ENCODE measurements at regions not wholly inside any gene's neighbourhood (a gene's known extent, or its start where the extent isn't known, plus 50 kb on each side); places are given as distances from the start of the nearest gene placed in this dataset.
"Not testable (repeated sequence)": the region's sequence is repeated elsewhere in the genome, so short reads cannot be mapped to it uniquely, and the experiment has no call there.

GRCh38 chr2:35160871-35161270 lies 1194.7 kb upstream of the CRIM1 start:
- no peak overlapping the region for H3K27ac ChIP-seq (ENCODE audit: low read depth in 1 of 3, low read length in 2 of 3)
- H3K4me3 ChIP-seq (ENCODE audit: low read depth in 1 of 3, low read length in 3 of 3), result no peak overlapping the region
- no peaks in the 10 kb centered on the region for H3K27me3 ChIP-seq (ENCODE audit: control insufficient read depth in 3 of 3, insufficient read depth in 3 of 3, low read length in 3 of 3)
- no peaks in the 10 kb centered on the region for H3K9me3 ChIP-seq (ENCODE audit: control insufficient read depth in 2 of 2, insufficient read depth in 1 of 2, low read depth in 1 of 2, low read length in 1 of 2)
- H3K36me3 ChIP-seq (ENCODE audit: control insufficient read depth in 3 of 3, insufficient read depth in 2 of 3, low read depth in 1 of 3, low read length in 3 of 3), result no peaks in the 10 kb centered on the region
- DNase-seq (no peak), FAIRE-seq (no peak)
- H3K4me1 ChIP-seq (ENCODE audit: control insufficient read depth in 3 of 3, insufficient read depth in 2 of 3, low read depth in 1 of 3, low read length in 2 of 3), result no peaks in the 10 kb centered on the region
- 39 to 53% (median 46%) methylated on average over 4 of the region's 4 CpGs for WGBS, 3 donors

- DNase-seq, result no peak
- FAIRE-seq, result no peak
- no peaks in the 10 kb centered on the region for H3K27me3 ChIP-seq (ENCODE audit: control insufficient read depth in 3 of 3, insufficient read depth in 3 of 3, low read length in 3 of 3)
- 61 to 71% (median 70%) methylated on average over 1 of the region's 1 CpG for whole genome bisulfite sequencing, 3 donors
- H3K9me3 ChIP-seq (ENCODE audit: control insufficient read depth in 2 of 2, insufficient read depth in 1 of 2, low read depth in 1 of 2, low read length in 1 of 2), result peaks cover 0 to 8% of the 10 kb centered on the region in 2 donors
- H3K36me3 ChIP-seq (ENCODE audit: control insufficient read depth in 3 of 3, insufficient read depth in 2 of 3, low read depth in 1 of 3, low read length in 3 of 3), result no peaks in the 10 kb centered on the region
- no peak overlapping the region for H3K4me3 ChIP-seq (ENCODE audit: low read depth in 1 of 3, low read length in 3 of 3)
- H3K4me1 ChIP-seq (ENCODE audit: control insufficient read depth in 3 of 3, insufficient read depth in 2 of 3, low read depth in 1 of 3, low read length in 2 of 3), result no peaks in the 10 kb centered on the region
- H3K27ac ChIP-seq (ENCODE audit: low read depth in 1 of 3, low read length in 2 of 3), result no peak overlapping the region
These were observed 1229.7 kb upstream of the CRIM1 start for GRCh38 chr2:35125871-35126270.

GRCh38 chr2:35125278-35125677 lies 1230.3 kb upstream of the CRIM1 start:
- H3K4me3 ChIP-seq (ENCODE audit: low read depth in 1 of 3, low read length in 3 of 3), result no peak overlapping the region
- H3K27ac ChIP-seq (ENCODE audit: low read depth in 1 of 3, low read length in 2 of 3), result no peak overlapping the region
- DNase-seq, result no peak
- no peaks in the 10 kb centered on the region for H3K4me1 ChIP-seq (ENCODE audit: control insufficient read depth in 3 of 3, insufficient read depth in 2 of 3, low read depth in 1 of 3, low read length in 2 of 3)
- WGBS, 3 donors, result 74 to 89% (median 76%) methylated on average over 4 of the region's 4 CpGs
- H3K27me3 ChIP-seq (ENCODE audit: control insufficient read depth in 3 of 3, insufficient read depth in 3 of 3, low read length in 3 of 3), result no peaks in the 10 kb centered on the region
- FAIRE-seq, result no peak
- no peaks in the 10 kb centered on the region for H3K36me3 ChIP-seq (ENCODE audit: control insufficient read depth in 3 of 3, insufficient read depth in 2 of 3, low read depth in 1 of 3, low read length in 3 of 3)
- peaks cover 0 to 8% of the 10 kb centered on the region in 2 donors for H3K9me3 ChIP-seq (ENCODE audit: control insufficient read depth in 2 of 2, insufficient read depth in 1 of 2, low read depth in 1 of 2, low read length in 1 of 2)

- Histone ChIP-seq H3K36me3 (ENCODE audit: control insufficient read depth in 3 of 3, insufficient read depth in 2 of 3, low read depth in 1 of 3, low read length in 3 of 3) (no peaks in the 10 kb centered on the region), H3K27me3 (ENCODE audit: control insufficient read depth in 3 of 3, insufficient read depth in 3 of 3, low read length in 3 of 3) (no peaks in the 10 kb centered on the region), H3K4me3 (ENCODE audit: low read depth in 1 of 3, low read length in 3 of 3) (no peak overlapping the region), H3K4me1 (ENCODE audit: control insufficient read depth in 3 of 3, insufficient read depth in 2 of 3, low read depth in 1 of 3, low read length in 2 of 3) (no peaks in the 10 kb centered on the region), H3K9me3 (ENCODE audit: control insufficient read depth in 2 of 2, insufficient read depth in 1 of 2, low read depth in 1 of 2, low read length in 1 of 2) (peaks cover 0 to 11% of the 10 kb centered on the region in 2 donors), H3K27ac (ENCODE audit: low read depth in 1 of 3, low read length in 2 of 3) (no peak overlapping the region)
- DNase-seq (no peak), FAIRE-seq (no peak)
These were observed 1239.4 kb upstream of the CRIM1 start for GRCh38 chr2:35116151-35116550.

- 52 to 70% (median 58%) methylated on average over 2 of the region's 2 CpGs for WGBS, 3 donors
- no peaks in the 10 kb centered on the region for H3K36me3 ChIP-seq (ENCODE audit: control insufficient read depth in 3 of 3, insufficient read depth in 2 of 3, low read depth in 1 of 3, low read length in 3 of 3)
These were observed 1240.8 kb upstream of the CRIM1 start for GRCh38 chr2:35114765-35115164.

GRCh38 chr2:35112367-35112766 lies 1243.2 kb upstream of the CRIM1 start:
- H3K4me3 ChIP-seq (ENCODE audit: low read depth in 1 of 3, low read length in 3 of 3); FAIRE-seq; H3K4me1 ChIP-seq (ENCODE audit: control insufficient read depth in 3 of 3, insufficient read depth in 2 of 3, low read depth in 1 of 3, low read length in 2 of 3); DNase-seq; H3K27me3 ChIP-seq (ENCODE audit: control insufficient read depth in 3 of 3, insufficient read depth in 3 of 3, low read length in 3 of 3); H3K36me3 ChIP-seq (ENCODE audit: control insufficient read depth in 3 of 3, insufficient read depth in 2 of 3, low read depth in 1 of 3, low read length in 3 of 3); H3K27ac ChIP-seq (ENCODE audit: low read depth in 1 of 3, low read length in 2 of 3): not testable (repeated sequence)
- WGBS, 3 donors, result 67 to 80% (median 78%) methylated on average over 2 to 10 of the region's 10 CpGs
- H3K9me3 ChIP-seq (ENCODE audit: control insufficient read depth in 2 of 2, insufficient read depth in 1 of 2, low read depth in 1 of 2, low read length in 1 of 2), result peaks cover 0 to 11% of the 10 kb centered on the region in 2 donors

More at GRCh38 chr2:35114765-35115164, 1240.8 kb upstream of the CRIM1 start:
- no peaks in the 10 kb centered on the region for H3K27me3 ChIP-seq (ENCODE audit: control insufficient read depth in 3 of 3, insufficient read depth in 3 of 3, low read length in 3 of 3)
- H3K27ac ChIP-seq (ENCODE audit: low read depth in 1 of 3, low read length in 2 of 3), result no peak overlapping the region
- no peak overlapping the region for H3K4me3 ChIP-seq (ENCODE audit: low read depth in 1 of 3, low read length in 3 of 3)
- DNase-seq, result no peak
- no peaks in the 10 kb centered on the region for H3K4me1 ChIP-seq (ENCODE audit: control insufficient read depth in 3 of 3, insufficient read depth in 2 of 3, low read depth in 1 of 3, low read length in 2 of 3)
- peaks cover 0 to 11% of the 10 kb centered on the region in 2 donors for H3K9me3 ChIP-seq (ENCODE audit: control insufficient read depth in 2 of 2, insufficient read depth in 1 of 2, low read depth in 1 of 2, low read length in 1 of 2)
- FAIRE-seq, result no peak

- DNase-seq, result no peak
- H3K9me3 ChIP-seq (ENCODE audit: control insufficient read depth in 2 of 2, insufficient read depth in 1 of 2, low read depth in 1 of 2, low read length in 1 of 2), result no peaks in the 10 kb centered on the region
- no peaks in the 10 kb centered on the region for H3K36me3 ChIP-seq (ENCODE audit: control insufficient read depth in 3 of 3, insufficient read depth in 2 of 3, low read depth in 1 of 3, low read length in 3 of 3)
- no peak overlapping the region for H3K27ac ChIP-seq (ENCODE audit: low read depth in 1 of 3, low read length in 2 of 3)
- H3K4me3 ChIP-seq (ENCODE audit: low read depth in 1 of 3, low read length in 3 of 3), result no peak overlapping the region
- H3K27me3 ChIP-seq (ENCODE audit: control insufficient read depth in 3 of 3, insufficient read depth in 3 of 3, low read length in 3 of 3), result no peaks in the 10 kb centered on the region
- no peak for FAIRE-seq
- no peaks in the 10 kb centered on the region for H3K4me1 ChIP-seq (ENCODE audit: control insufficient read depth in 3 of 3, insufficient read depth in 2 of 3, low read depth in 1 of 3, low read length in 2 of 3)
- WGBS, 3 donors, result 29 to 64% (median 44%) methylated on average over 1 of the region's 1 CpG
These were observed 1251.3 kb upstream of the CRIM1 start for GRCh38 chr2:35104309-35104708.

- no peaks in the 10 kb centered on the region for H3K36me3 ChIP-seq (ENCODE audit: control insufficient read depth in 3 of 3, insufficient read depth in 2 of 3, low read depth in 1 of 3, low read length in 3 of 3)
- no peaks in the 10 kb centered on the region for H3K27me3 ChIP-seq (ENCODE audit: control insufficient read depth in 3 of 3, insufficient read depth in 3 of 3, low read length in 3 of 3)
- no peak for FAIRE-seq
- H3K4me1 ChIP-seq (ENCODE audit: control insufficient read depth in 3 of 3, insufficient read depth in 2 of 3, low read depth in 1 of 3, low read length in 2 of 3), result no peaks in the 10 kb centered on the region
- no peaks in the 10 kb centered on the region for H3K9me3 ChIP-seq (ENCODE audit: control insufficient read depth in 2 of 2, insufficient read depth in 1 of 2, low read depth in 1 of 2, low read length in 1 of 2)
- no peak overlapping the region for H3K4me3 ChIP-seq (ENCODE audit: low read depth in 1 of 3, low read length in 3 of 3)
- no peak overlapping the region for H3K27ac ChIP-seq (ENCODE audit: low read depth in 1 of 3, low read length in 2 of 3)
- no peak for DNase-seq
- WGBS, 3 donors, result 49 to 56% (median 51%) methylated on average over 2 of the region's 2 CpGs
These were observed 1256.2 kb upstream of the CRIM1 start for GRCh38 chr2:35099342-35099741.

- Histone ChIP-seq H3K9me3 (ENCODE audit: control insufficient read depth in 2 of 2, insufficient read depth in 1 of 2, low read depth in 1 of 2, low read length in 1 of 2) (peaks cover 0 to 1% of the 10 kb centered on the region in 2 donors), H3K27me3 (ENCODE audit: control insufficient read depth in 3 of 3, insufficient read depth in 3 of 3, low read length in 3 of 3) (no peaks in the 10 kb centered on the region), H3K4me1 (ENCODE audit: control insufficient read depth in 3 of 3, insufficient read depth in 2 of 3, low read depth in 1 of 3, low read length in 2 of 3) (no peaks in the 10 kb centered on the region), H3K4me3 (ENCODE audit: low read depth in 1 of 3, low read length in 3 of 3) (no peak overlapping the region), H3K27ac (ENCODE audit: low read depth in 1 of 3, low read length in 2 of 3) (no peak overlapping the region), H3K36me3 (ENCODE audit: control insufficient read depth in 3 of 3, insufficient read depth in 2 of 3, low read depth in 1 of 3, low read length in 3 of 3) (no peaks in the 10 kb centered on the region)
- WGBS, 3 donors, result 69 to 85% (median 79%) methylated on average over 4 of the region's 4 CpGs
- DNase-seq, result no peak
- no peak for FAIRE-seq
These were observed 1273.5 kb upstream of the CRIM1 start for GRCh38 chr2:35082072-35082471.

Data from small intestine (tissue), 7 donors.